ENCODE measurements at regions not wholly inside any gene's neighbourhood (a gene's known extent, or its start where the extent isn't known, plus 50 kb on each side); places are given as distances from the start of the nearest gene placed in this dataset.

DNA sequence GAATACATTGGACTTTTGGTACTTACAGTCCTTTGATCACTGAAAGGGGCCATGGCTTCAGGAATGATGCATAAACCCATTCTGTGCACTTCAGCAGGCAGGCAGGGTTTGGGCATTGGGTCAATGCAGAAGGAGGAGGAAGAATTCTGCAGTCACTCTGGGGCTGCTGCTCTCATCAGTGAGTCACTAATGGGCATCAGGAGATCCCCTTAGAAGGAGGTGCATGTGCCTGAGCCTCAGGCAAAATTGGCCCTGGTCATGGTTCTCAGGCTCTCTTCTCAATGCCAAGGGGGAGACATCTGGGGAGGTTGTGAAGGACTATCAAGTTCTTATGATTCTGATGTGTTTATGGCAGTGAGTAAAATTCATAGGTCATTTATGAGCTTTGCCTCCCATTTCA, 52.0 kb upstream of the TNP1 start:
- DNase-seq (ENCODE audit: low spot score), result no peak

DNA sequence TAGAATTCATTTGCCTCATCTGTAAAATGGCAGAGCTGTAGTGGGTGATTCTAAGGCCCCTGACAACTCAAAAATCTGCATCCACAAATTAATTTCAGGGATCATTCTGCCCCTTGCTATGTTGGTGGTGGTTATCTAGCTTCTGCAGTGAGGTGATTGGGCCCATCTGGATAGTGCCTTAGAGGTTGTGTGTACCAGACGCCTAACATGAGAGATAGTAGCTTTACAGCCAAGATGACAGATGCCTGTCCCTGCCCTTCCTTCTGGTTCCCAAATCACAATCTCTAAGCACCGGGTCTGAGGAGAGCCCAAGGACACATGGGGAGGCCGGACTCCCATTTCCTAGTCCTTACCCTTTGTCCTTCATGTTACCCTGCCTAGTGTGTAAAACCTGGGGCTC, 51.1 kb upstream of the TNP1 start:
- in situ Hi-C loops (cut with HindIII; ENCODE audit: low sequenced_read_pairs), result no loop called here

More for the DNA sequence above, 52.0 kb upstream of the TNP1 start:
- in situ Hi-C loops (cut with HindIII; ENCODE audit: low sequenced_read_pairs), result no loop called here

DNA sequence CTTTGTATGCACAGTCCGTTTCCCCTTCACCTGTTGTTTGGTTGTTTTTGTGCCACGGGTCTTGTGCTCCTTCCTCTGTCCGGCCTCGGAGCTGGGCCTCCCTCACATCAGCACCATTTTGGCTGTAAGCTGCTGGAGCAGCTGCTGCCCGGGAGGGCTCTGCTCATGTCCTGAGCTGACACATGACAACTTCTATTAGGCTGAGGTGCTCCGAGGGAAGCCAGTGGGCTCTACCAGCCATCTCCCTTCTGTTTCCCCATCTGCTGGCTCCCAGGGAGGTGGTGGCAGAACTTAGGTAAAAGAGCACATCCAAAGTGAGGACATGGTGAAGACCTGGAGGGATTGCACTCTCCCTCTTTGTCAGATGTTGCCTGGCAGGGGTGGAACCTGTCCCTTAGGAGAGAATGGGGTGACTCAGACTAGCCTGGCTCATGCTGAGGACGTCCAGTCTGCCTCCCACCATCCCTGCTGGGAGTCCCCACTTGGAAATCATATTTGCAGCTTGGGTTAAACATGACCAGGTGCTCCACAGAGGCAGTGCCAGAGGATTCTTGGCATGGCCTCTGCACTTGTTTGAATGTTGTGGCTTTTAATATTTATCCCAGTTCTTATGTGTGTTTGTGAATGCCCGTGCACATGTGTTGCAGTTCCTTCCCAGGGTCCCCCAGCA, 49.8 kb upstream of the TNP1 start:
- DNase-seq (ENCODE audit: low spot score), result peak; percentile 77
- in situ Hi-C loops (cut with HindIII; ENCODE audit: low sequenced_read_pairs), result no loop called here

More for the DNA sequence above, 51.1 kb upstream of the TNP1 start:
- DNase-seq (ENCODE audit: low spot score), result peak; percentile 82

Measured in G401 (cell line).